ENCODE measurements at regions not wholly inside any gene's neighbourhood (a gene's known extent, or its start where the extent isn't known, plus 50 kb on each side); places are given as distances from the start of the nearest gene placed in this dataset.

GRCh38 chr5:67283275-67283987, 86.8 kb upstream of the CD180 start:
- no peaks in the 10 kb centered on the region for H3K79me2 ChIP-seq (ENCODE audit: insufficient read depth, low read length)
- H4K20me1 ChIP-seq (ENCODE audit: insufficient read depth, low read length) = no peaks in the 10 kb centered on the region
- H3K4me3 ChIP-seq (ENCODE audit: insufficient read depth, low read depth, low read length) = no peak overlapping the region
- H3K9me3 ChIP-seq (ENCODE audit: insufficient read depth, low read depth, low read length) = peaks cover 7% of the 10 kb centered on the region
- H3K9ac ChIP-seq (ENCODE audit: low read length) = no peak overlapping the region
- no peaks in the 10 kb centered on the region for H3K27me3 ChIP-seq (ENCODE audit: insufficient read depth, low read length)
- Mint-ChIP-seq H3K4me3 (ENCODE audit: unreplicated experiment) (no peak overlapping the region), H3K27ac (ENCODE audit: unreplicated experiment) (no peak overlapping the region), H3K4me1 (ENCODE audit: low read depth, unreplicated experiment) (peaks cover 17% of the 10 kb centered on the region), H3K36me3 (ENCODE audit: low read depth, unreplicated experiment) (no peaks in the 10 kb centered on the region), H3K27me3 (ENCODE audit: low read depth, unreplicated experiment) (no peaks in the 10 kb centered on the region), H3K9me3 (ENCODE audit: unreplicated experiment) (peaks cover 12% of the 10 kb centered on the region)
- no peak for TF ChIP-seq CTCF (IDR thresholded peaks at IDR 0.05; ENCODE audit: insufficient read depth, low read depth, low read length)
- TF ChIP-seq EZH2 (IDR thresholded peaks at IDR 0.05; ENCODE audit: insufficient read depth, low read length) = no peak
- FAIRE-seq = no peak
- H3K4me2 ChIP-seq (ENCODE audit: low read length) = no peak overlapping the region
- DNase-seq (ENCODE audit: low read depth) = no peak
- H3K4me1 ChIP-seq (ENCODE audit: insufficient read depth, low read length) = peaks cover 10% of the 10 kb centered on the region
- H3K36me3 ChIP-seq (ENCODE audit: insufficient read depth, low read length) = no peaks in the 10 kb centered on the region
- H3K27ac ChIP-seq (ENCODE audit: low read depth, low read length) = no peak overlapping the region
- peak overlapping the region; percentile 24 for H2AFZ ChIP-seq (ENCODE audit: low read depth, low read length)

GRCh38 chr5:67281874-67282273, 85.3 kb upstream of the CD180 start:
- TF ChIP-seq CTCF (IDR thresholded peaks at IDR 0.05; ENCODE audit: insufficient read depth, low read depth, low read length) (no peak), EZH2 (IDR thresholded peaks at IDR 0.05; ENCODE audit: insufficient read depth, low read length) (no peak)
- H3K9ac ChIP-seq (ENCODE audit: low read length) = no peak overlapping the region
- H4K20me1 ChIP-seq (ENCODE audit: insufficient read depth, low read length) = no peaks in the 10 kb centered on the region
- Mint-ChIP-seq H3K4me1 (ENCODE audit: low read depth, unreplicated experiment) (peaks cover 6% of the 10 kb centered on the region), H3K27me3 (ENCODE audit: low read depth, unreplicated experiment) (no peaks in the 10 kb centered on the region), H3K9me3 (ENCODE audit: unreplicated experiment) (peaks cover 16% of the 10 kb centered on the region), H3K27ac (ENCODE audit: unreplicated experiment) (no peak overlapping the region), H3K36me3 (ENCODE audit: low read depth, unreplicated experiment) (no peaks in the 10 kb centered on the region), H3K4me3 (ENCODE audit: unreplicated experiment) (no peak overlapping the region)
- H3K4me3 ChIP-seq (ENCODE audit: insufficient read depth, low read depth, low read length) = no peak overlapping the region
- no peaks in the 10 kb centered on the region for H3K4me1 ChIP-seq (ENCODE audit: insufficient read depth, low read length)
- no peak overlapping the region for H2AFZ ChIP-seq (ENCODE audit: low read depth, low read length)
- no peak overlapping the region for H3K27ac ChIP-seq (ENCODE audit: low read depth, low read length)
- no peak overlapping the region for H3K4me2 ChIP-seq (ENCODE audit: low read length)
- DNase-seq (ENCODE audit: low read depth) = no peak
- H3K79me2 ChIP-seq (ENCODE audit: insufficient read depth, low read length) = no peaks in the 10 kb centered on the region
- H3K36me3 ChIP-seq (ENCODE audit: insufficient read depth, low read length) = no peaks in the 10 kb centered on the region
- no peaks in the 10 kb centered on the region for H3K27me3 ChIP-seq (ENCODE audit: insufficient read depth, low read length)
- peaks cover 8% of the 10 kb centered on the region for H3K9me3 ChIP-seq (ENCODE audit: insufficient read depth, low read depth, low read length)
- FAIRE-seq = no peak

- H3K27me3 ChIP-seq (ENCODE audit: insufficient read depth, low read length) = no peaks in the 10 kb centered on the region
- peaks cover 8% of the 10 kb centered on the region for H3K4me1 ChIP-seq (ENCODE audit: insufficient read depth, low read length)
- no peak overlapping the region for H3K27ac ChIP-seq (ENCODE audit: low read depth, low read length)
- no peak overlapping the region for H3K9ac ChIP-seq (ENCODE audit: low read length)
- FAIRE-seq (no peak), DNase-seq (ENCODE audit: low read depth) (no peak)
- no peak overlapping the region for H2AFZ ChIP-seq (ENCODE audit: low read depth, low read length)
- H3K79me2 ChIP-seq (ENCODE audit: insufficient read depth, low read length) = no peaks in the 10 kb centered on the region
- no peak overlapping the region for H3K27ac Mint-ChIP-seq (ENCODE audit: unreplicated experiment)
- peaks cover 5% of the 10 kb centered on the region for H3K9me3 Mint-ChIP-seq (ENCODE audit: unreplicated experiment)
- no peak overlapping the region for H3K4me3 Mint-ChIP-seq (ENCODE audit: unreplicated experiment)
- TF ChIP-seq EZH2 (IDR thresholded peaks at IDR 0.05; ENCODE audit: insufficient read depth, low read length) (no peak), CTCF (IDR thresholded peaks at IDR 0.05; ENCODE audit: insufficient read depth, low read depth, low read length) (no peak)
- peaks cover 5% of the 10 kb centered on the region for H3K9me3 ChIP-seq (ENCODE audit: insufficient read depth, low read depth, low read length)
- H4K20me1 ChIP-seq (ENCODE audit: insufficient read depth, low read length) = no peaks in the 10 kb centered on the region
- H3K4me3 ChIP-seq (ENCODE audit: insufficient read depth, low read depth, low read length) = no peak overlapping the region
- no peaks in the 10 kb centered on the region for H3K36me3 ChIP-seq (ENCODE audit: insufficient read depth, low read length)
- H3K27me3 Mint-ChIP-seq (ENCODE audit: low read depth, unreplicated experiment) = no peaks in the 10 kb centered on the region
- H3K4me2 ChIP-seq (ENCODE audit: low read length) = no peak overlapping the region
- no peaks in the 10 kb centered on the region for H3K4me1 Mint-ChIP-seq (ENCODE audit: low read depth, unreplicated experiment)
- no peaks in the 10 kb centered on the region for H3K36me3 Mint-ChIP-seq (ENCODE audit: low read depth, unreplicated experiment)
Measured at GRCh38 chr5:67273689-67274356, 77.2 kb upstream of the CD180 start.

Data from astrocyte (in vitro differentiated cells and primary cell).